Left renal pelvis (tissue), 4 donors: ENCODE measurements at regions not wholly inside any gene's neighbourhood (a gene's known extent, or its start where the extent isn't known, plus 50 kb on each side); places are given as distances from the start of the nearest gene placed in this dataset.
A peak's percentile ranks its signal among the peaks of the same experiment; 100 is the strongest.
"Not testable (repeated sequence)": the region's sequence is repeated elsewhere in the genome, so short reads cannot be mapped to it uniquely, and the experiment has no call there.

Experiments used
- DNase-seq, 4 donors: peaks; one replicate each; pipeline ENCODE4 v3.0.0-alpha.2; 2013; ENCODE audit warnings: low read depth in 4 of 4, low spot score in 3 of 4

DNA sequence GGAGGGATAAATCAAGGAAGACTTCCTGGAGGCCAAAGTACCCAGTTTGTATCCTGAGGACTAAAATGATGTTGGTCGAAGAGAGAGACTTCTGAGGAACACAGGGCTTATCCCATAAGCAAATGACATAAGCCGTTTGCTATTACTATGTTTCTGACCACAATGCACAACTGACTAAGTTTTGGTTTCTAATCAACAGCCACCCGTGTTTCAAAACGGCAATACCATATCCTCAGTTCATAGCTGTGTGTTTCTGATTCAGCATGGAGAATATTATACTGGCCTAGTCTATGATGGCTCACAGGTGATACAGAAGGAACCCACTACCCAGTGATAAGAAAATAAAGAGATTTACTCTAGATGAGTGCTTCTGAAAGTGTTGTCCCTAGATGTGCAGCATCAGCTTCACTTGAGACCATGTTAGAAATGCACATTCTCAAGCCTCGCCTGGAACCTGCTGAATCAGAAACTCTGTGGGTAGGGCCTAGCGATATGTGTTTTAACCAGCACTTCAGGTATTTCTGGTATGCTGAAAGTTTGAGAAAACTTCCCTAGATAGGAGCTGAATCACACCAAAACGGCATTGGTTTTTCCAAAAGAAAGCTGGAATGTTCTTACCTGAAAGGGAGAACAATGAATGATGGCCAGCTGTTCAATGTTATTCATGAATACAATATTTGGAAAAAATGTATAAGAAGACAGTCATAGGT lies 639.7 kb upstream of the NR2F2 start:
- no peak for DNase-seq

GRCh38 chr15:95693917-95694316 lies 636.6 kb upstream of the NR2F2 start:
- DNase-seq: no peak

- DNase-seq: no peak
These were observed 632.3 kb upstream of the NR2F2 start for GRCh38 chr15:95698230-95698629.

GRCh38 chr15:95698951-95699350 lies 631.5 kb upstream of the NR2F2 start:
- no peak for DNase-seq

GRCh38 chr15:95699578-95699977 lies 630.9 kb upstream of the NR2F2 start:
- DNase-seq: no peak

DNA sequence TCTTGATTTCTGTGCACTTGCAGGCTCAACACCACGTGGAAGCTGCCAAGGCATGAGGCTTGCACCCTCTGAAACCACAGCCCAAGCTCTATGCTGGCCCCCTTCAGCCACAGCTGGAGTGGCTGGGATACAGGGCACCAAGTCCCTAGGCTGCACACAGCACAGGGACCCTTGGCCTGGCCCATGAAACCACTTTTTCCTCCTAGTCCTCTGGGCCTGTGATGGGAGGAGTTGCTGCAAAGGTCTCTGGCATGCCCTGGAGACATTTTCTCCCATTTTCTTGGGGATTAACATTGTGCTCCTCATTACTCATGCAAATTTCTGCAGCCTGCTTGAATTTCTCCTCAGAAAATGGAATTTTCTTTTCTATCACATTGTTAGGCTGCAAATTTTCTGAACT lies 629.8 kb upstream of the NR2F2 start:
- not testable (repeated sequence) for DNase-seq

DNA sequence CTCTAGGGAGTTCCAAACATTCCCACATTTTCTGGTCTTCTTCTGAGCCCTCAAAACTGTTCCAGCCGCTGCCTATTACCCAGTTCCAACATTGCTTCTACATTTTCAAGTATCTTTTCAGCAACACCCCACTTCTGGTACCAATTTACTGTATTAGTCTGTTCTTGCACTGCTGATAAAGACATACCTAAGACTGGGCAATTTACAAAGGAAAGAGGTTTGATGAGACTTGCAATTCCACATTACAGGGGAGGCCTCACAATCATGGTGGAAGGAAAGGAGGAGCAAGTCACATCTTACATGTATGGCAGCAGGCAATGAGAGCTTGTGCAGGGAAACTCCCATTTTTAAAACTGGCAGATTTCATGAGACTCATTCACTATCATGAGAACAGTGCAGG lies 629.1 kb upstream of the NR2F2 start:
- DNase-seq: no peak

- DNase-seq: no peak
These were observed 620.4 kb upstream of the NR2F2 start for GRCh38 chr15:95709959-95710695.

- no peak for DNase-seq
These were observed 617.7 kb upstream of the NR2F2 start for GRCh38 chr15:95712785-95713184.

DNA sequence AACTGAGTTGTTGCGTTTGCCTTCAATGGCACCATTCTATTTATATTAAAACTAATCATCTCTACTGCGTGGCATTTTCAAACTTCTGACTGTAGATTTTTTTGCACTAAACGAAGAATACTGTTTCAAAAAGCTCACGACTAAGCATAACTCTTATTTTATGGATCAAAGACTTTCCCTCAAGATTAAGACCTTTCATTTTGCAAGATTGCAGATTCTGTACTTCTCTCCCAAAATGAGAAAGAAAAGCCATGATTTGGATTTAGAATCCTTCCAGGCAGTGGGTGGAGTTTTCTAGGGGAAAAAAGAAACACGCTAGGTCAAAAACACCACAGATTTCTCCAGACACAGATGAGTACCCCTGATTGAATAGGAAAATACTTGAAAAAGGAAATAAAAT lies 617.2 kb upstream of the NR2F2 start:
- DNase-seq: no peak

GRCh38 chr15:95715116-95715903 lies 615.2 kb upstream of the NR2F2 start:
- no peak for DNase-seq

DNA sequence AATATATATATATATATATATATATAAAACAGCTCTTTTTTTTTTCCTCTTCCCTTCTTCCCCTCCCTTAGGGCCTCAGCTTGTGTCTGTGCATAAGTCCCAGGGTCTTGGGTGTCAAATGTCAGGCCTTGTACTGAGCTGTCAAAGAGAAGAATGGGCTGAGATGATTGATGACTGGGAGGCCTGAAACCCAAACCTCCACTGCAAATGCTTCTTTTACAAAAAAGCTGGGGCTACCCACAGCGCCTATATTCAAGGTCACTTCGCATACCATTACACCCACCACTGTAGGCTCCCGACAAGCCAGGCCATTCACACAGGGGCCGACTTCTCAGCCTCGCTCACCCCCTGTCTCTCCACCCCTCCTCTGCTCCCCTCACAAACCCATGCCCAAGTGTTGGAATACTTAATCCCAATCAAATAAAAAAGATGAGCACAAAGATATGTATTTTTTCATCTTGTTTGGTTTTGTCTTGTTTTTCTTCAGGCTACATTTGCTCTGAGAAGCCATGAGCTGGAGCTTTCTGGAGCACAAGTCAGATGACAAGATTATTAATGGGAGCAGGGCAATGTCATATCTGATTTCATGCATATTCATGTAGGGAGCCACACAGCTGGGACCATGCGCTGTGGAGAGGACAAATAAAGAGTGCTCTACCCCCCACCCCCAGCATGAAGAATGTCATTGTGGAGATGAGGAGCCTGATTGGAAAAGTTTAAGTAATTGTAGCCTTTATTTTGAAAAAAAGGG lies 614.4 kb upstream of the NR2F2 start:
- DNase-seq: peak; percentile 55 to 72 (median 60)

DNA sequence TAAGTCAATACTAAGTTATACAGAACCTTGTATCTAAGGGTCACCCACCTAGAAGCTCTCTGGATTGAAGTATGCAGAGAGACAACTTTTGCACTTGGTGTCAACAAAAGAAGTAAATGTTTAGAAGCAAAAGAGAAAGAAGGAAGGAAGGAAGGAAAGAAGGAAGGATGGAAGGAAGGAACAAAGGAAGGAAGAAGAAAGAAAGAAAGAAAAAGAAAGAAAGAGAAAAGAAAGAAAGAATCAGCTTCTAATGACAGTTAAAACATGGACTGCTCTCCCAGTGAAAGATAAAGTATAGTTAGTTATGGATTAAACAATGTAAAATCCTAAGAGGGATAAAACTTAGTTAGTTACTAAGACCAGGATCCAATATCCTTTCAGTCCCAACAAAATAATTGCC lies 613.8 kb upstream of the NR2F2 start:
- no peak for DNase-seq

DNA sequence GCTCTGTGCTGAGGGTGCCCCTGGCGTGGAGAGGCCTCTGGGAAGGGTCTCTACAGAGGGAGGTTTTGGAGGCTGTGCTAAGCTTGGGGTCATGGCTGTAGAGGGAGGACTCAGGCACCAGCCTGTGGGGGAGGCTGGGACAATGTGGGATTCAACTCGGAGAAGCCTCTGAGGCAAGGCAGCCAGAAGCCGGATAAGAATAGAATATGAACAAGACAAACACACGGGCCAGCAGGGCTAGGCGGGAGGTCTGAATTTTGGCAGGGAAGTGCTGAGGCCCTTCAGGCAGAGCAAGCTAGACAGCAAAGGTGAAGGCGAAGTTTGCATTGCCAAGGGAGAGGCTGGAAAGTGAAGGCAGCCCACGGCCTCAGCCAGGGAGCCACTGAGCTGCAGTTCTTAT lies 612.1 kb upstream of the NR2F2 start:
- DNase-seq: no peak

- DNase-seq: no peak
These were observed 605.4 kb upstream of the NR2F2 start for GRCh38 chr15:95724908-95725633.

GRCh38 chr15:95726891-95727290 lies 603.6 kb upstream of the NR2F2 start:
- no peak for DNase-seq

GRCh38 chr15:95733931-95734330 lies 596.6 kb upstream of the NR2F2 start:
- DNase-seq: no peak

- DNase-seq: no peak
These were observed 595.8 kb upstream of the NR2F2 start for GRCh38 chr15:95734422-95735316.

- no peak for DNase-seq
These were observed 593.4 kb upstream of the NR2F2 start for GRCh38 chr15:95737060-95737459.
